Testis (tissue), 2 donors: ENCODE measurements at regions not wholly inside any gene's neighbourhood (a gene's known extent, or its start where the extent isn't known, plus 50 kb on each side); places are given as distances from the start of the nearest gene placed in this dataset.

Source experiments
- CTCF ChIP-seq, 3 experiments: fragments of 450-650 bp in 2 of 3; fragments of 200-600 bp in 1 of 3; sonication (generic) in 1 of 3; IDR thresholded peaks; one replicate each; pipeline ENCODE4 v1.5.1; 2016 to 2019; ENCODE audit warnings: antibody characterized with exemption in 3 of 3, mild to moderate bottlenecking in 2 of 3, moderate library complexity in 1 of 3
- POLR2A ChIP-seq: fragments of 450-650 bp; IDR thresholded peaks from one replicate; pipeline ENCODE4 v1.6.1; 2017; ENCODE audit warnings: antibody characterized with exemption, mild to moderate bottlenecking, moderate library complexity

GRCh38 chr3:164406281-164406680 is 672.0 kb downstream of the SI start:
- TF ChIP-seq POLR2A (no peak), CTCF (IDR thresholded peaks at IDR 0.05) (no peak)
